ENCODE measurements at regions not wholly inside any gene's neighbourhood (a gene's known extent, or its start where the extent isn't known, plus 50 kb on each side); places are given as distances from the start of the nearest gene placed in this dataset.

- Histone ChIP-seq H3K27me3 (no peaks in the 10 kb centered on the region), H3K36me3 (no peaks in the 10 kb centered on the region), H3K4me1 (no peaks in the 10 kb centered on the region), H3K4me3 (no peak overlapping the region), H3K27ac (no peak overlapping the region), H3K9me3 (no peaks in the 10 kb centered on the region)
- no peak for TF ChIP-seq POLR2A (IDR thresholded peaks at IDR 0.05)
- no peak for TF ChIP-seq CTCF (IDR thresholded peaks at IDR 0.05)
- DNase-seq = no peak
Observed at GRCh38 chr16:7964167-7964566, 626.1 kb downstream of the TMEM114 start.

- Histone ChIP-seq H3K4me3 (no peak overlapping the region), H3K4me1 (no peaks in the 10 kb centered on the region), H3K9me3 (no peaks in the 10 kb centered on the region), H3K36me3 (no peaks in the 10 kb centered on the region), H3K27me3 (no peaks in the 10 kb centered on the region), H3K27ac (no peak overlapping the region)
- TF ChIP-seq POLR2A (IDR thresholded peaks at IDR 0.05) (no peak), CTCF (IDR thresholded peaks at IDR 0.05) (no peak)
- no peak for DNase-seq
Observed at GRCh38 chr16:7962091-7962879, 628.0 kb downstream of the TMEM114 start.

- H3K36me3 ChIP-seq = no peaks in the 10 kb centered on the region
- no peaks in the 10 kb centered on the region for H3K9me3 ChIP-seq
Observed at GRCh38 chr16:7957151-7957550, 624.5 kb downstream of the RBFOX1 start.

GRCh38 chr16:7953360-7953759 lies 620.7 kb downstream of the RBFOX1 start:
- Histone ChIP-seq H3K27ac (no peak overlapping the region), H3K36me3 (no peaks in the 10 kb centered on the region), H3K4me1 (no peaks in the 10 kb centered on the region), H3K27me3 (no peaks in the 10 kb centered on the region), H3K4me3 (no peak overlapping the region), H3K9me3 (no peaks in the 10 kb centered on the region)
- DNase-seq = no peak
- TF ChIP-seq POLR2A (IDR thresholded peaks at IDR 0.05) (no peak), CTCF (IDR thresholded peaks at IDR 0.05) (no peak)

More at GRCh38 chr16:7957151-7957550, 624.5 kb downstream of the RBFOX1 start:
- TF ChIP-seq POLR2A (IDR thresholded peaks at IDR 0.05) (no peak), CTCF (IDR thresholded peaks at IDR 0.05) (no peak)
- no peak overlapping the region for H3K4me3 ChIP-seq
- no peaks in the 10 kb centered on the region for H3K4me1 ChIP-seq
- no peaks in the 10 kb centered on the region for H3K27me3 ChIP-seq
- H3K27ac ChIP-seq = no peak overlapping the region
- DNase-seq = no peak

- no peaks in the 10 kb centered on the region for H3K36me3 ChIP-seq
- H3K27ac ChIP-seq = no peak overlapping the region
- H3K27me3 ChIP-seq = no peaks in the 10 kb centered on the region
- H3K4me3 ChIP-seq = no peak overlapping the region
- no peaks in the 10 kb centered on the region for H3K4me1 ChIP-seq
- H3K9me3 ChIP-seq = no peaks in the 10 kb centered on the region
- DNase-seq = no peak
- TF ChIP-seq POLR2A (IDR thresholded peaks at IDR 0.05) (no peak), CTCF (IDR thresholded peaks at IDR 0.05) (no peak)
Observed at GRCh38 chr16:7946142-7946541, 613.5 kb downstream of the RBFOX1 start.
